ENCODE measurements at regions not wholly inside any gene's neighbourhood (a gene's known extent, or its start where the extent isn't known, plus 50 kb on each side); places are given as distances from the start of the nearest gene placed in this dataset.

DNA sequence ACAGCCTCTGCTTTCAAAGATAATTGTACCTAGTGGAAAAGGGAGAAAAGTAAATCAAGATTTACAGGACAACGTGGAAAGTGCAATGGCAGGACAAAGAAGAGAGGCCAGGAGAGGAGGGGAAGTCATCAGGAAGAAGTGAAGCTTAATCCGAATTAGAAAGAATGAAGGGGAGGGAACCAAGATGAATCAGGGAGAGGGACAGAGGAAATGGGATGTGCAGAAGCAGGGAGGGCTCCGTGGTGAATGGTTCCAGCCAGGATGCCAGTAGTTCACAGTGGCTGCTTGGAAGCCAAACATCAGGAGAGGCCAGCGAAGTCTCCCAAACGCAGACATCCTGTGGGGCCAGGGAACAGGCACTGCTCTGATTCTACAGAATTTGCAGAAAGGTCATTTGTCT is 144.4 kb downstream of the LIG4 start:
- TF ChIP-seq, protein P1, sequence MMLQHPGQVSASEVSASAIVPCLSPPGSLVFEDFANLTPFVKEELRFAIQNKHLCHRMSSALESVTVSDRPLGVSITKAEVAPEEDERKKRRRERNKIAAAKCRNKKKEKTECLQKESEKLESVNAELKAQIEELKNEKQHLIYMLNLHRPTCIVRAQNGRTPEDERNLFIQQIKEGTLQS (IDR thresholded peaks at IDR 0.05), result no peak
- TF ChIP-seq MAX (IDR thresholded peaks at IDR 0.05), result no peak
- TF ChIP-seq SIN3A (IDR thresholded peaks at IDR 0.05; ENCODE audit: low read depth), result no peak
- no peak for TF ChIP-seq POLR2AphosphoS5 (IDR thresholded peaks at IDR 0.05; ENCODE audit: low read depth, low read length)
- TF ChIP-seq POLR2A (IDR thresholded peaks at IDR 0.05; ENCODE audit: borderline replicate concordance, extremely low read depth, insufficient read depth, insufficient read length), result no peak
- TF ChIP-seq YY1 (IDR thresholded peaks at IDR 0.05; ENCODE audit: extremely low read depth, insufficient replicate concordance, low read depth, low read length), result no peak
- TF ChIP-seq TCF7L2 (IDR thresholded peaks at IDR 0.05; ENCODE audit: borderline replicate concordance, extremely low read depth, insufficient read depth, insufficient read length), result no peak
- TF ChIP-seq CTCF (IDR thresholded peaks at IDR 0.05 in 2 of 3, conservative IDR thresholded peaks at IDR 0.05 in 1 of 3; ENCODE audit: borderline replicate concordance in 1 of 3, insufficient read depth in 1 of 3, low read depth in 2 of 3, low read length in 2 of 3), result no peak
- TF ChIP-seq, protein P2, sequence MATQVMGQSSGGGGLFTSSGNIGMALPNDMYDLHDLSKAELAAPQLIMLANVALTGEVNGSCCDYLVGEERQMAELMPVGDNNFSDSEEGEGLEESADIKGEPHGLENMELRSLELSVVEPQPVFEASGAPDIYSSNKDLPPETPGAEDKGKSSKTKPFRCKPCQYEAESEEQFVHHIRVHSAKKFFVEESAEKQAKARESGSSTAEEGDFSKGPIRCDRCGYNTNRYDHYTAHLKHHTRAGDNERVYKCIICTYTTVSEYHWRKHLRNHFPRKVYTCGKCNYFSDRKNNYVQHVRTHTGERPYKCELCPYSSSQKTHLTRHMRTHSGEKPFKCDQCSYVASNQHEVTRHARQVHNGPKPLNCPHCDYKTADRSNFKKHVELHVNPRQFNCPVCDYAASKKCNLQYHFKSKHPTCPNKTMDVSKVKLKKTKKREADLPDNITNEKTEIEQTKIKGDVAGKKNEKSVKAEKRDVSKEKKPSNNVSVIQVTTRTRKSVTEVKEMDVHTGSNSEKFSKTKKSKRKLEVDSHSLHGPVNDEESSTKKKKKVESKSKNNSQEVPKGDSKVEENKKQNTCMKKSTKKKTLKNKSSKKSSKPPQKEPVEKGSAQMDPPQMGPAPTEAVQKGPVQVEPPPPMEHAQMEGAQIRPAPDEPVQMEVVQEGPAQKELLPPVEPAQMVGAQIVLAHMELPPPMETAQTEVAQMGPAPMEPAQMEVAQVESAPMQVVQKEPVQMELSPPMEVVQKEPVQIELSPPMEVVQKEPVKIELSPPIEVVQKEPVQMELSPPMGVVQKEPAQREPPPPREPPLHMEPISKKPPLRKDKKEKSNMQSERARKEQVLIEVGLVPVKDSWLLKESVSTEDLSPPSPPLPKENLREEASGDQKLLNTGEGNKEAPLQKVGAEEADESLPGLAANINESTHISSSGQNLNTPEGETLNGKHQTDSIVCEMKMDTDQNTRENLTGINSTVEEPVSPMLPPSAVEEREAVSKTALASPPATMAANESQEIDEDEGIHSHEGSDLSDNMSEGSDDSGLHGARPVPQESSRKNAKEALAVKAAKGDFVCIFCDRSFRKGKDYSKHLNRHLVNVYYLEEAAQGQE (IDR thresholded peaks at IDR 0.05; ENCODE audit: low read depth), result no peak
- TF ChIP-seq RAD21 (IDR thresholded peaks at IDR 0.05; ENCODE audit: low read depth), result no peak
- no peak for TF ChIP-seq EZH2phosphoT487 (IDR thresholded peaks at IDR 0.05; ENCODE audit: borderline replicate concordance)
